Urothelium cell line (cell line): ENCODE measurements at regions not wholly inside any gene's neighbourhood (a gene's known extent, or its start where the extent isn't known, plus 50 kb on each side); places are given as distances from the start of the nearest gene placed in this dataset.
"Not testable (repeated sequence)": the region's sequence is repeated elsewhere in the genome, so short reads cannot be mapped to it uniquely, and the experiment has no call there.

ENCODE experiments used
- DNase-seq: peaks from one replicate; pipeline ENCODE4 v3.0.0; 2011; ENCODE audit warnings: low spot score, mixed read lengths
- FAIRE-seq: peaks from 2 replicates; lab custom pipeline; 2011; peaks lifted over from hg19 to GRCh38; lab: Jason Lieb, UNC

- DNase-seq, FAIRE-seq: not testable (repeated sequence)
Observed at GRCh38 chr12:9415898-9416297, 191.8 kb downstream of the KLRB1 start.

- FAIRE-seq = not testable (repeated sequence)
Observed at GRCh38 chr12:9413862-9414261, 193.9 kb downstream of the KLRB1 start.

GRCh38 chr12:9412459-9412858, 195.3 kb downstream of the KLRB1 start:
- not testable (repeated sequence) for FAIRE-seq, DNase-seq

More at GRCh38 chr12:9413862-9414261, 193.9 kb downstream of the KLRB1 start:
- not testable (repeated sequence) for DNase-seq

GRCh38 chr12:9411616-9412268, 196.0 kb downstream of the KLRB1 start:
- FAIRE-seq = not testable (repeated sequence)

GRCh38 chr12:9407425-9407748, 199.2 kb upstream of the PZP start:
- not testable (repeated sequence) for DNase-seq, FAIRE-seq

More at GRCh38 chr12:9411616-9412268, 196.0 kb downstream of the KLRB1 start:
- not testable (repeated sequence) for DNase-seq

GRCh38 chr12:9406564-9407424, 198.6 kb upstream of the PZP start:
- DNase-seq (no peak), FAIRE-seq (peak; percentile 9)

- FAIRE-seq (no peak), DNase-seq (no peak)
Observed at GRCh38 chr12:9405886-9406563, 197.8 kb upstream of the PZP start.

- FAIRE-seq = no peak
- DNase-seq = peak; percentile 47
Observed at GRCh38 chr12:9404469-9405260, 196.5 kb upstream of the PZP start.

- FAIRE-seq = no peak
- DNase-seq = no peak
Observed at GRCh38 chr12:9404031-9404430, 195.8 kb upstream of the PZP start.

GRCh38 chr12:9402432-9403040, 194.3 kb upstream of the PZP start:
- DNase-seq = not testable (repeated sequence)
- FAIRE-seq = peak; percentile 37

- FAIRE-seq, DNase-seq: not testable (repeated sequence)
Observed at GRCh38 chr12:9396367-9396766, 188.2 kb upstream of the PZP start.

- DNase-seq, FAIRE-seq: not testable (repeated sequence)
Observed at GRCh38 chr12:9395220-9395619, 187.0 kb upstream of the PZP start.

- DNase-seq (no peak), FAIRE-seq (no peak)
Observed at GRCh38 chr12:9392842-9393241, 184.6 kb upstream of the PZP start.

- FAIRE-seq (no peak), DNase-seq (no peak)
Observed at GRCh38 chr12:9391815-9392214, 183.6 kb upstream of the PZP start.

GRCh38 chr12:9390761-9391160, 182.6 kb upstream of the PZP start:
- no peak for DNase-seq
- FAIRE-seq = no peak

GRCh38 chr12:9389796-9390195, 181.6 kb upstream of the PZP start:
- FAIRE-seq (peak; percentile 20), DNase-seq (no peak)

- DNase-seq (no peak), FAIRE-seq (no peak)
Observed at GRCh38 chr12:9388379-9388778, 180.2 kb upstream of the PZP start.

GRCh38 chr12:9387450-9387849, 179.3 kb upstream of the PZP start:
- FAIRE-seq = no peak
- DNase-seq = no peak

GRCh38 chr12:9383585-9383984, 175.4 kb upstream of the PZP start:
- FAIRE-seq (no peak), DNase-seq (no peak)

GRCh38 chr12:9381619-9382018, 173.4 kb upstream of the PZP start:
- DNase-seq (no peak), FAIRE-seq (peak; percentile 9)
